HG03520 (cell line): ENCODE measurements at regions not wholly inside any gene's neighbourhood (a gene's known extent, or its start where the extent isn't known, plus 50 kb on each side); places are given as distances from the start of the nearest gene placed in this dataset.
A peak's percentile ranks its signal among the peaks of the same experiment; 100 is the strongest.
"Not testable (repeated sequence)": the region's sequence is repeated elsewhere in the genome, so short reads cannot be mapped to it uniquely, and the experiment has no call there.

ENCODE experiments used
- ATAC-seq: cut with Tn5 transposase; IDR thresholded peaks from one replicate; pipeline ENCODE4 v1.9.1; 2021; ENCODE audit warnings: mild to moderate bottlenecking, moderate library complexity; ENCODE audit not compliant: unreplicated experiment

GRCh38 chr2:166744117-166744516 lies 144.2 kb upstream of the XIRP2 start:
- not testable (repeated sequence) for ATAC-seq

- ATAC-seq: not testable (repeated sequence)
Measured at GRCh38 chr2:166743482-166743881, 144.8 kb upstream of the XIRP2 start.

- peak; percentile 99 for ATAC-seq
Measured at GRCh38 chr2:166727095-166727494, 161.2 kb upstream of the XIRP2 start.

- ATAC-seq: no peak
Measured at GRCh38 chr2:166725927-166726924, 162.1 kb upstream of the XIRP2 start.

GRCh38 chr2:166716968-166717367 lies 171.3 kb upstream of the XIRP2 start:
- ATAC-seq: no peak

GRCh38 chr2:166700079-166700478 lies 188.2 kb upstream of the XIRP2 start:
- no peak for ATAC-seq

- ATAC-seq: no peak
Measured at GRCh38 chr2:166695154-166695553, 193.1 kb upstream of the XIRP2 start.

- ATAC-seq: not testable (repeated sequence)
Measured at GRCh38 chr2:166686057-166686456, 192.0 kb upstream of the SCN7A start.

- no peak for ATAC-seq
Measured at GRCh38 chr2:166677996-166678395, 183.9 kb upstream of the SCN7A start.

GRCh38 chr2:166676716-166677115 lies 182.7 kb upstream of the SCN7A start:
- no peak for ATAC-seq

GRCh38 chr2:166675553-166675952 lies 181.5 kb upstream of the SCN7A start:
- no peak for ATAC-seq

- ATAC-seq: no peak
Measured at GRCh38 chr2:166673986-166674385, 179.9 kb upstream of the SCN7A start.

- ATAC-seq: no peak
Measured at GRCh38 chr2:166671801-166672200, 177.8 kb upstream of the SCN7A start.

- no peak for ATAC-seq
Measured at GRCh38 chr2:166671235-166671634, 177.2 kb upstream of the SCN7A start.

GRCh38 chr2:166665991-166666940 lies 172.2 kb upstream of the SCN7A start:
- ATAC-seq: no peak

- no peak for ATAC-seq
Measured at GRCh38 chr2:166661824-166662223, 167.8 kb upstream of the SCN7A start.

GRCh38 chr2:166661391-166661790 lies 167.3 kb upstream of the SCN7A start:
- ATAC-seq: no peak

- no peak for ATAC-seq
Measured at GRCh38 chr2:166658901-166659300, 164.9 kb upstream of the SCN7A start.

- no peak for ATAC-seq
Measured at GRCh38 chr2:166653185-166653813, 159.2 kb upstream of the SCN7A start.

- no peak for ATAC-seq
Measured at GRCh38 chr2:166651991-166652390, 157.9 kb upstream of the SCN7A start.
